Left lobe of liver (tissue), 2 donors: ENCODE measurements at regions not wholly inside any gene's neighbourhood (a gene's known extent, or its start where the extent isn't known, plus 50 kb on each side); places are given as distances from the start of the nearest gene placed in this dataset.
"Not testable (repeated sequence)": the region's sequence is repeated elsewhere in the genome, so short reads cannot be mapped to it uniquely, and the experiment has no call there.

ENCODE experiments used
- ATAC-seq: fragments of 200-7000 bp; cut with Tn5 transposase; one replicate; pipeline ENCODE4 v1.9.1; 2020; ENCODE audit warnings: mild to moderate bottlenecking, moderate library complexity
- DNase-seq: peaks from one replicate; pipeline ENCODE4 v3.0.0-alpha.2; 2020; ENCODE audit warnings: low spot score
- donor health status: DM: no; HTN: no; CAD: no; lungs with moderate emphysema.
- donor health status: DM: no; HTN: yes; CAD: no.

DNA sequence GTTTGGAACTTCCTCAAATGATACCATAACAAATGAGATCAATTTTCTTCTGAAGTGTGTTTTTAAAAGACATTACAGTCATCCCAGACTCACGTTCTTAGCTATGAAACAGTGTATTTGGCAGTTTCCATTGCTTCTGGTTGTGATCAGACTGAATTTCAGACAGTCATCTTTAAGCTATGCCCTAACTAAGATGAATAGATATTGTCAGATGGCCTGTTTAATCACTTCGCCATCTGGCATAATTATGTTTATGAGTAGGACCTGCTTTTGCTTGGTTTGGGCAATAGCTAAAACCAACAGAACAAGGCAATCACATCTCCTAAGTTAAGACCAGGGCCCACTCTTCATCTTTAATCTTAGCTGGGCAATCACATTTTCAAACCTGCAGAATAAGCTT, 313.1 kb downstream of the SV2B start:
- no peak for ATAC-seq
- no peak for DNase-seq

DNA sequence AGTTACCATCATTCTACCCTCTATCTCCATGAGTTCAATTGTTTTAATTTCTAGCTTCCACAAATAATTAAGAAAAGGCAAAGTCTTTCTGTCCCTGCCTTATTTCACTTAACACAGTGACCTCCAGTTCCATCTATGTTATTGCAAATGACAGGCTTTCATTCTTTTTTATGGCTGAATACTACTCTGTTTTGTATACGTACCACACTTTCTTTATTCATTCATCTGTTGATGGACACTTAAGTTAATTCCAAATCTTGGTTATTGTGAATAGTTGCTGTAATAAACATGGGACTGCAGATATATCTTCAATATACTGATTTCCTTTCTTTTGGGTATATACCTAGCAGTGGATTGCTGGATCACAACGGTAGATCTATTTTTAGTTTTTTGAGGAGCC, 314.1 kb downstream of the SV2B start:
- no peak for DNase-seq
- no peak for ATAC-seq

DNA sequence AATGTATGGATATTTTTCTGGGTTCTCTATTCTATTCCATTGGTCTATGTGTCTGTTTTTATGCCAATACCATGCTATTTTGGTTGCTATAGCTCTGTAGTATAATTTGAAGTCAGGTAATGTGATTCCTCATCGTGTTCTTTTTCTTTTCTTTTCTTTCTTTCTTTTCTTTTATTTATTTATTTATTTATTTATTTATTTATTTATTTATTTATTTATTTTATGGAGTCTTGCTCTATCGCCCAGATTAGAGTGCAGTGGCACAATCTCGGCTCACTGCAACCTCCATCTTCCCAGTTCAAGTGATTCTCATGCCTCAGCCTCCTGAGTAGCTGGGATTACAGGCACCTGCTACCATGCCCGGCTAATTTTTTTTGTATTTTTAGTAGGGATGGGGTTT, 315.2 kb downstream of the SV2B start:
- ATAC-seq, DNase-seq: not testable (repeated sequence)

DNA sequence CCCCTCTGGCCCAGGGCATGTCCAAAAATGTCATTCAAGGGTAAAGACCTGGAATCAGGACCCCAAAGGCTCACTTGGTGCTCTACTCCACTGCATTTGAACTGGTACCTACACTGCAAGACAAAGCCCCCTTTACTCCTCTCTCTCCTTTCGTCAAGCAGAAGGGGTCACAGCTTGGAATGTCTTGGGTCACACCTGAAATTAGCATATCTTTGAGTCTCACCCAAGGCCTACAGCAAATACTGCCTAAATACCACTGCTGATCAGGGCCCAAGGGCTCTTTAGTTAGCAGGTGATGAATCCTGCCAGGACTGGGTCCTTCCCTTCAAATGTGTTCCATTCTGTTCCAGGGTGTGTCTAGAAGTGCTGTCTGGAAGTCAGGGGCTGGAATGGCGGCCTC, 320.6 kb downstream of the SV2B start:
- no peak for DNase-seq

DNA sequence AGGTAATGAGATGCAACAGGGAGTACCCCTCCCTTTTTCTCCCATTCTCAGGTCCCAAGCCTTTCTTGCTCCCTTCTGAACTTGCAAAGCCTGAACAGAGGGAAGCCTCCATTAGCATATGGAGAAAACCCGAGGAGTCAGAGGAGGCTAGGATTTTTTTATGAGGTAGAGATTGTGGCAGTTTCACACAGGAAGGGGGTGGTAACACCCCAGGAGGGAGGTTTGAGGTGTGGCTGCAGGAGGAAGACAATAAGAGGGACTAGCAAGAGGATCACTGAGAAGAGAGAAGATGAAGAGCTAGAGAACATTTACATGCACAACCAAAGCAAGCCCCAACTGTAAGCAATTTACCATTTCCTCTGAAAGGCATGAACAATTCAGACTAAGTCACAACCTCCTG, 322.7 kb downstream of the SV2B start:
- ATAC-seq = no peak
- DNase-seq = no peak

More for the DNA sequence above, 320.6 kb downstream of the SV2B start:
- no peak for ATAC-seq

DNA sequence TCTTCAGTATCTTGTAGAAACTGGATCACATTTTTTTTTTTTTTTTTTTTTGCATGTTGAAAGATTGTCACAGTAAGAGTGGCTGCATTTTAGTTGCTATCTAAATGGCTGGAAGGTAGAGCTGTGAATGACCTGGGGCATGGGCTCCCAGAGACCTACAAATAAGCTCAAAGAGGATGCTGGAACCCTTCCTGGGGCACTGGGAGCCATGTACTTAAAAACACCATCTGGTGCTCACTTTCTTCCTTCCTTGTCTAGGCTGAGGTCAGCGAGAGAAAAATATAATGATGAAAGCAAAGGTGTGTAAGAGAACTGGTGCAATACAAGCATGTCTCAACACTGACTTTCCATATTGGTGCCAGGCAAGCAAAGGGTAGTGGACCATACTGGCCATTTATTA, 323.9 kb downstream of the SV2B start:
- DNase-seq = no peak
- no peak for ATAC-seq

DNA sequence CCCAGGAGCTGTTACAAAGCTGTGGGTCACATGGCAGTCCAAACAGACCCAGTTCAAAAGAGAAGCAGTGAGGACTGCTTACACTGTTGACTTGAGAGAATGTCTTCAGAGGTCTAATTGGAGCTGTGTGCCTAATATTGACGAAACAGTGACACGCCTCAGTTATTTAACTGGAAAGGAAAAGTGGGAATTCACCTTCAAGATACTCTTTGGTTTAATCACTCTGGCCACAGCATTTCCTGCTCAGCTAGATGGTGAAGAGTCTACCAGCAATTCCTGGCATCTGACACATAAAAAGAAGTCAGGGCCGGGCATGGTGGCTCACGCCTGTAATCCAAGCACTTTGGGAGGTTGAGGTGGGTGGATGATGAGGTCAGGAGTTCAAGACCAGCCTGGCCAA, 326.4 kb downstream of the SV2B start:
- DNase-seq = no peak
- no peak for ATAC-seq

DNA sequence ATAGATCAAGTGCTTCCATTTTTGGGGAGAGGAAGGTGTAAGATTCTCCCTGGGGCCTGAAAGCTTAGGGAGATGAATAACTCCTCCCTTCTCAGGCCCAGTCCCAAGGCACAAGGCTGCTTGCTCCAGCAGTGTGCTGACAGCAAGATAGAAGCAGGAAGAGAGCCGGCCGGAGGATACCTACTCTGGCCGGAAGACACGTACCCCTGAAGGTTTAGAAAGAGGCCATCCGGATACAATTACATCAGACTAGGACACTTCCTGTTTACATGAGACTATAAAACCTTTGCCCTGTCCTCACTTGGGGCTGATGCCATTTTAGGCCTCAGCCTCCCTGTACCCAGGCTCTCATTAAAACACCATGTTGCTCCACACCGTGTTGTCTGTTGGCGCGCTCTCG, 329.9 kb downstream of the SV2B start:
- no peak for ATAC-seq
- no peak for DNase-seq

DNA sequence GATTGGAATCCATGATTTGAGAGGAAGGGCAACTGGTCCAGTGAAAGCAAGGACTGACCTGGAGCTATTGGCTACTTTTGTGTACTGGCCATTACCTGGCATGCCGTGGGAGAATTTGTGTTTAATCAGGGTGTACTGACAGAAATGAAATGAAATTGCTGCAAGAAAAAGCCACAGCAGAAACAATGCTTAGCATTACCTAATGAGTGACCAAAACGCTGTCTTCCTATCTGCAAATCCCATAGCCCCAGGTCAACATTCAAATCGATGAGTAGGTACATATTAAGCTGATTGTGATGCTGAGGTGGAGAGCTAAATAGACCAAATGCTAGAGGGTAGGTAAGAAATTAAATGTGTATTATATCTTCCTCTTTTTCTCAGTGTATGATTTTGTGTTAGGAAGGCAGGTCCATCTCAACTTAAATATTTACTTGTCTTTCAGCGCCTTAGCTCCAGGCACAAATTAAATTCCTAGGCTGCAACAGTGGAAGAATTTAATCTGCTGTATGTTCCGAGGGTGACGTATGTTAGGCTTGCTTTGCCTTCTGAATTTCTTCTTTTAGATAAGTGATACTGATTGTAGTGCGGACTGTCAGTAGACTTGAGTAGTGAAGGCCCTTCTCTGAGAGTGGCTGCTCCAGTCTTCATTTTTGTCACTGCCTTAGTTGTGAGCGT, 331.1 kb downstream of the SV2B start:
- no peak for DNase-seq
- ATAC-seq = peak; percentile 71

DNA sequence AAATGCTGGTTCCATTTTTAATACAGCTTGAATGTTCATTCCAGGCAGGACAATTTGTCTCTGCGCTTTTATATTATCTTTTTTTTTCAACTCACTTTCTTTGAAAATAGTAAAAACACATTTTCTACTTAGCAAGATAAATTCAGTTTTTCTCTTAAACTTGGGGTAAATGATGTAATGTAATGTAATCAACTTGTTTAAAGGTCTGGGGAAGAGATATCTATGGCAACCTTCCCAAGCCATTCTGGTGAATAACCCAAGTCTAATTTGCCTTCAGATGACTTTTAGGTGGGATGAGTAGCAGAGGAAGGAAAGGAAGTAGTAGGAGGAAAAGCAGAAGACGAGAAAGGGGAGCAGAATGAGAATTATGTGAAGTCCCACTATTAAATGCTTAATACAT, 335.1 kb downstream of the SV2B start:
- no peak for DNase-seq
- ATAC-seq = no peak

DNA sequence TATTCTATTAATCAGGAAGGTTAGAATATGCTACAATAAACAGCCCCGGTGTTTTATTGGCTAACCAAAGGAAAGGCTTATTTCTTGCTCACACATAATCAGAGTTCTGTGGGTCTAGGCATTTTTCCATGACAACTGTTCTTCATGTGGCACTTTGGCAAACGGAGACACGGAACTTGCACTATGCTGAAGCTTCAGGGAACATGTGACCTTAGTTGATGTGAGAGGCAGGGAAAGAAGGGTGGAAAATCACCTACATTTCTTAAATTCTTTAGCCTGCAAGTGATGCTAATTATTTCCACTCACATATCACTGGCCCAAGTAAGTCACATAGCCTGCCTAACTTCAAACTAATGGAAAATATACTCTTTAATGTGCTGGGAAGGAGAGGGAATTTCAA, 344.6 kb downstream of the SV2B start:
- ATAC-seq = no peak

DNA sequence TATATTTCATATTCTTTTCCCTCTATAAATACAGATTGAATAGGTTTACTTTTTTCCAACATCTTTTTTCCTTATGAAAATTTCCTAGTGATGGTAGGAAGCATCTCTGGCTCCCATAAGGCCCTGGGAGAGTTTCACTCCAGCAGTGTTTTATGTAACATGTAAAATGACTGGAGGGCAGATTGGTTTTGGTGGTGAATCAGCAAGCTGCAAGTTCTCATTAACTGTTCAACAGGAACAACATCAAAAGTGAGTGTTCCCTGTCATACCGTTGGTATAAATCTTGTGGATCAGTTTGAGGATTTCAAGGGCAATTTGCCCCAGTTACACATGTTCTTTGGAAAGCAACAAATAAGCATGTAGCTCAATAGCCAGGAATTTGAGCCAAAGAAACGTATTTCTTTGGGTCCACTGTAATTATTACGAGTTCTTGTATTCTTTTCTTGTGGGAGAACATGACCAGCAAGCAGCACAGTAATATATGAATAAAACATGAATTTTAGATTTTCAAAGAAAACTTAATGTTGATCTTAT, 345.7 kb downstream of the SV2B start:
- ATAC-seq = no peak
- no peak for DNase-seq

More for the DNA sequence above, 344.6 kb downstream of the SV2B start:
- DNase-seq = no peak

DNA sequence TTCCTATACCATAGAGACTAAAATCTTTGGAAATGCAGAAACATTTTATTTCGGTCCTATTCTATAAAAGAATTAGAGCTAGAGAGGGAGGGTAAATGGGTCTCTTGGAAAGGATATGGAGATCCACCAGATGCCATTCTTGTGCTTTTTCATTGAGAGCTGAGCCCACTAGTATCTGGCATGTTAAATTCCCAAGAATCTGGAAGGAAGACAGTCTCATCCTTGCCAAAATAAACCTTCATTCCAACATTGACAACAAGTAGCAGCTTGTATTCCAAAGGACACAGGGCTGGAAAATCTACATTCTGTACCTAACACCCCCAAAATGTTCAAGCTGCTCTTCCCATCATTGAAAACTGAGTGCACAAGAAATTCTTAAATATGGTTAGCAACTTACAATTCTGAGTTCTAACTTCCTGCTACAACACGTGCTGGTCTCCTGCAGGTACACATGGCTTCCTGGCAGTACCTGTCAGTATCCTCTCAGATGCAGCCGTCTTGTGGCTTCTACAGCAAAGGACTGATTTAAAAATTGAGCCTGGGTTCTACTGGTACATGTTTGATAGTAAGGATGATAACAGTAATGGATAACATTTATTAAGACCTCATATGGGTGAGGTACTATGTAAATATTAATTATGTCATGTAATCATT, 348.1 kb downstream of the SV2B start:
- DNase-seq = no peak
- ATAC-seq = no peak

DNA sequence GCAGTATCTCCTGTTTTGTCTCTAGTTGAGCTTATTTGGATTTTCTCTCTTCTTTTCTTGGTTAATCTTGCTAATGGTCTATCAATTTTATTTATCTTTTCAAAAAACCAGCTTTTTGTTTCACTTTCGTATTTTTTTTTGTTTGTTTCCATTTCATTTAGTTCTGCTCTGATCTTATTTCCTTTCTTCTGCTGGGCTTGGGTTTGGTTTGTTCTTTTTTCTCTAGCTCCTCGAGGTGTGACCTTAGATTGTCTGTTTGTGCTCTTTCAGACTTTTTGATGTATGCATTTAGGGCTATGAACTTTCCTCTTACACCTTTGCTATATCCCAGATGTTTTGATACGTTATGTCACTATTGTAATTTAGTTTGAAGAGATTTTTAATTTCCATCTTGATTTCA, 353.3 kb downstream of the SV2B start:
- not testable (repeated sequence) for DNase-seq, ATAC-seq

DNA sequence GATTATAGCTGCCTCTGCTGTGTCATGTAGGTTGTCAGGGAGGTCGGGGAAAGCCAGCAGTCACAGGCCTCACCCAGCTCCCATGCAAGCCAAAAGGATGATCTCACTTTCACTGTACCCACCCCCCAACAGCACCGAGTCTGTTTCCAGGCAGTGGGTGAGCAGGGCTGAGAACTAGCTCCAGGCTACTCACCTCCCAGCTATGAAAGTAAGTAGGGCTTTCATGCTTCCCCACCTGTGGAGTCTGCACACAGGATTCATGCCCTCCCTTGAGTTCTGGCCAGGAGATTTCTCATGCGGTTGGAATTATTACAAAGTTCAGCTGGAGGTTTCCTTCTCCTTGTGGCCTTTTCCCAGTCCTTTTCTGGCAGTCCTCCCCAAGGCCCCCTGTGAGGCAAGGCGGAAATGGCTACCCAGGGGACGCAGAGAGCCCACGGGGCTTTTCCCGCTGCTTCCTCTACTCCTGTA, 356.2 kb downstream of the SV2B start:
- no peak for ATAC-seq
- DNase-seq = no peak

DNA sequence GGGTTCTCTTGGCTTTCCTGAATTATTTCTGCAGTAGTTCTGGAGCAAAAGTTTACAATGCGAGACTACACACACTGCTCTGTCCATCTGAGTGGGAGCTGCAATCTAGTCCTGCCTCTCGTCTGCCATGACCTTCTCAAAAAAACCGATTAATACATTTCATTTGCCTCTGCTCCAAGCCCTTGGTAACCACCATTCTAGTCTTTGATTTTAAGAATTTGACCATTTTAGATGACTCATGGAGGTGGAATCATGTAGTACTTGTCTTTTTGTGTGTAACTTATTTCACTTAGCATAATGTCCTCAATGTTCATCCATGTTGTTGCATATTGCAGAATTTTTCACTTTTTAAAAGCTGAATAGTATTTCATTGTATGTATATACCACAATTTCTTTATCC, 356.9 kb downstream of the SV2B start:
- DNase-seq (no peak), ATAC-seq (no peak)

DNA sequence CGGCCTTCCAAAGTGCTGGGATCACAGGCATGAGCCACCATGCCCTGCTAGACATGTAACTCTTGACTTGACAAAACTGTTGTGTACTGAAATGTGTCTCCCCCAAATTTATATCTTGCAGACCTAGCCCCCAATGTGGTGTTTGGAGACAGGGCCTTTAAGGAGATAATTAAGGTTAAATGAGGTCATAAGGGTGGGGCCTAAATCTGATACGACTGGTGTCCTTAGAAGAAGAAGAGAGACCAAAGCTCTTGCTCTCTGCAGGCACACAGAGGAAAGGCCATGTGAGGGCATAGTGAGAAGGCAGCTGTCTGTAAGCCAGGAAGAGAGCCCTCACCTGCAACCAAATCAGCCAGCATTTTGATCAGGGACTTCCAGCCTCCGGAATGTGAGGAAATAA, 361.3 kb downstream of the SV2B start:
- no peak for ATAC-seq
- no peak for DNase-seq

DNA sequence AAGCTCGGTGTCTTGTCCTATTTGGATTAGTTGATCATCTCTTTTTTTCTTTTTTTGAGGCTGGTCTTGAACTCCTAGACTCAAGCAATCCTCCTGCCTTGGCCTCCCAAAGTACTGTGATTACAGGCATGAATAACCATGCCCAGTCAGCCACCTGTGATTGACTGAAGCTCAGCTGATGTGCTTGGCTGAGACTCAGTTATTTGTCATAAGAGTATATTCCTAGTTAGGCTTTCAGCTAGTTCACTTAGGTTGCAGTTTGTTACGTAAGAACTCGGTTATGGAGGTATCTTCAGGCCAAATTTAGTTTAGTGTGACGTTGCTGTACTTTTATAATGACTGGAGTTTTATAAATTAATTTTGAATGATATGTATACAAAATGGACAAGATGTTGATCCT, 365.0 kb downstream of the SV2B start:
- ATAC-seq (no peak), DNase-seq (no peak)

DNA sequence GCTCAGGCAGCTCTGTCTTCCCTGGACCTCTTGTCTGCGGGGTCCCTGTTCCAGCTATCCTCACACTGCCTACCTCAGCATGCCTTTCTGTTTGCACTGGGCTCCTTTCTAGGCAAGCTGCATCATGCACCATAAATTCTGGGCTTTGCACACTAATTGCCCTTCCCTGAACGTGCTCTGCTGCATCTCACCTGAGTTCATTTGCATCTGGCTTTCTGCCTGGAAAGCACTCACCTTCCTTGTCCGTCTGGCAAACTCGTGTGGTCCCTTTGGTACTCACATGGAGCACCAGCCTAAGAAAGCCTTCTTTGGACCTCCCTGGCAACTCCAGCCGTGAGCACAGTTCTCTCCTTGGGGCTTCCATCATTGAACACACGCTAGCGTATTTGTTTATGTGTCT, 365.6 kb downstream of the SV2B start:
- DNase-seq (no peak), ATAC-seq (no peak)

DNA sequence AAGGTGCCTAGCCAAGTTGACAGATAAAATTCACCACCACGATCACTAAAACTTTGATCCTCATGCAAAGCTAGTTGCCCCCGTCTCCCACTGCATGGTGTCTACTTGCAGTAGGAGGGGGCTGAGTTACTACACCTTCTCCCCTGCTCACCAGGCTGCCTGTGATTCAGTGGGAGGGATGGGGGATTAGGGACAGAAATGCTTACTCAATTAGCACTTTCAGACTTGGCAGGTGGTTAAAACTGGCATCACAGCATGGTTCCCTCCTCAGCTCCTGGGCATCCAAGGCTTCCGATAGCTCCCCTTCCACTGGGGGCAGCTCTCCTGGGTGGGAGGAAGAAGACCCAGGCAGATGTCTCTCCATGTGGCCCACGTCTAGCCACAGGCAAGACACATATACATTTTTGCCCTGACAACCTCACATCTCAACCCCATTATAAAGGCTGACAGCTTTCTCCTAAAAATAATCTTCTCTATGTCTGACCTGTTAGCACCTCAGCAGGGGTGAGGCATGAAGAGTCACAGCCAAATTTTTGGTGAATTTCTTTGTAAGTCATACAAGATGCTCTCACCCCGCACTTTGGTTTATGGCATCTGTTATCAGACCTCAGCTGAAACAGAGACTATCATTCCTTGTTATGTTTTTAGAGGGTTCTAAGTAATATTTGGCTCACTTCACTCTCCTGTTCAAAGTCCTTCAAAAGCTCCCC, 369.0 kb downstream of the SV2B start:
- DNase-seq = no peak
- ATAC-seq = no peak

DNA sequence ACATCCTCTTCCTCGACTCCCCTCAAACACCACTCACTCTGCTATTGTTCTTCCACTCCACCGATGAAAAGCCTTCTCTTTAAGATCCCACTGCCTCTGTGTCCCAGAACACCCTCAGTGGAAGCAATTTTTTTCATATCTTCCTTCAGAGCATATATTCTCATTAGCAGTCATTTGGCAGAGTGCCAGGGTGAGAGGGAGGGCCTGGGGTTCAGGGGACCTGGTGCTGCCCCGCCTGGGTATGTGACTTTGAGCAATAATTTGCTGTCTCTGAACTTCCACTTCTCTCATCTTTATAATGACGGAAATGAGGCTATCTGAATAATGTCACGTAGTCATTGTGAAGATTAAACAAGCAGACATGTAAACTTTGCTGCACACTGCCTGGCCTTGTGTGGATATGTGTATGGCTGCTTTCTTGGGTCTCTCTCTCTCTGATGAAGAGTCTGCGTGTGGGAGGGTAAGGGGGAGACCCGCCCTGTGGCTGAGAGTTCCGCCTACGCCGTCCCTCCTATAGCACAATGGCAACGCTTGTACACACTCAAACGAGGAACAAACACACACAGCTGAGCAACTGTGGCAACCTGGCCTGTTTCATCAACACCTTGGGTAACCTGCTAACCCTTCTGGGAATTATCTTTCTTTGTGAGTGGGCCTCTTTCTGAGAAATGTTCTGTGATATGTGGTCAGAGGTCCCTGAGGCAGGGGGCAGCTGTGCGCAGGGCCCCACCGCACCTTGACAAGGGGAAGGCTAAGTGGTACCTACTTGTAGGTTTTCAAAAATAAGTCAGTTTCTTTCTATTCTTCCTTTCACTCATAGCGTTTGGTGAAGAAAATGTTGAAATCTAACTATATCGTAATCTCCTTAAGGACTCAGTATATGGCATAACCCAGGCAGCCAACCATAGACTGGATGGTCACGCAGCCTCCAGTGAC, 369.8 kb downstream of the SV2B start:
- no peak for DNase-seq
- ATAC-seq = no peak
